RWPE2 (cell line): ENCODE measurements at regions not wholly inside any gene's neighbourhood (a gene's known extent, or its start where the extent isn't known, plus 50 kb on each side); places are given as distances from the start of the nearest gene placed in this dataset.
A peak's percentile ranks its signal among the peaks of the same experiment; 100 is the strongest.

Source experiments
- ATAC-seq: fragments of 200-7000 bp; cut with Tn5 transposase; 3 replicates; pipeline ENCODE4 v1.9.1; 2021; ENCODE audit warnings: low read depth
- DNase-seq: peaks from one replicate; pipeline ENCODE4 v3.0.0-alpha.2; 2020; ENCODE audit warnings: low spot score
- H3K27ac ChIP-seq: fragments of 450-650 bp; 2 replicates; pipeline ENCODE4 v1.5.1; 2017; ENCODE audit warnings: mild to moderate bottlenecking; ENCODE audit not compliant: poor library complexity, severe bottlenecking
- H3K27me3 ChIP-seq: fragments of 250-450 bp; sonication (Bioruptor Pico); 2 replicates; pipeline ENCODE4 v1.5.1; 2021; ENCODE audit warnings: mild to moderate bottlenecking, moderate library complexity; ENCODE audit not compliant: insufficient read depth, poor library complexity, severe bottlenecking
- H3K36me3 ChIP-seq: fragments of 250-450 bp; sonication (Bioruptor Pico); 2 replicates; pipeline ENCODE4 v1.5.1; 2020; ENCODE audit warnings: low read depth, mild to moderate bottlenecking, moderate library complexity
- H3K4me1 ChIP-seq: fragments of 250-450 bp; sonication (Bioruptor Pico); 2 replicates; pipeline ENCODE4 v1.5.1; 2021; ENCODE audit warnings: mild to moderate bottlenecking, moderate library complexity; ENCODE audit not compliant: insufficient read depth, poor library complexity, severe bottlenecking
- H3K4me3 ChIP-seq: fragments of 250-450 bp; sonication (Bioruptor Pico); 2 replicates; pipeline ENCODE4 v1.5.1; 2021; ENCODE audit warnings: mild to moderate bottlenecking, moderate library complexity; ENCODE audit not compliant: severe bottlenecking
- H3K9me3 ChIP-seq: fragments of 250-450 bp; sonication (Bioruptor Pico); 2 replicates; pipeline ENCODE4 v1.5.1; 2021; ENCODE audit warnings: mild to moderate bottlenecking, moderate library complexity; ENCODE audit not compliant: severe bottlenecking
- CTCF ChIP-seq: fragments of 450-650 bp; IDR thresholded peaks from one replicate; pipeline ENCODE4 v1.5.1; 2017; ENCODE audit warnings: mild to moderate bottlenecking, moderate library complexity; ENCODE audit not compliant: poor library complexity, severe bottlenecking

- DNase-seq (no peak), ATAC-seq (no peak)
- Histone ChIP-seq H3K27me3 (no peaks in the 10 kb centered on the region), H3K4me1 (no peaks in the 10 kb centered on the region), H3K4me3 (no peak overlapping the region), H3K27ac (no peak overlapping the region), H3K36me3 (no peaks in the 10 kb centered on the region), H3K9me3 (no peaks in the 10 kb centered on the region)
- TF ChIP-seq CTCF, result no peak
Observed at GRCh38 chr11:79747406-79747805, 306.6 kb upstream of the TENM4 start.

- H3K36me3 ChIP-seq, result no peaks in the 10 kb centered on the region
- no peaks in the 10 kb centered on the region for H3K27me3 ChIP-seq
- TF ChIP-seq CTCF, result no peak
- DNase-seq (no peak), ATAC-seq (peak; percentile 59; the same call in 2 of the 3 replicates)
- H3K4me3 ChIP-seq, result no peak overlapping the region
- H3K4me1 ChIP-seq, result no peaks in the 10 kb centered on the region
- no peak overlapping the region for H3K27ac ChIP-seq
- H3K9me3 ChIP-seq, result no peaks in the 10 kb centered on the region
Observed at GRCh38 chr11:79744941-79745340, 304.1 kb upstream of the TENM4 start.

GRCh38 chr11:79742176-79742575 lies 301.3 kb upstream of the TENM4 start:
- TF ChIP-seq CTCF, result no peak
- DNase-seq (no peak), ATAC-seq (no peak)
- Histone ChIP-seq H3K4me1 (no peaks in the 10 kb centered on the region), H3K27me3 (peaks cover 2% of the 10 kb centered on the region), H3K27ac (no peak overlapping the region), H3K36me3 (no peaks in the 10 kb centered on the region), H3K9me3 (no peaks in the 10 kb centered on the region), H3K4me3 (no peak overlapping the region)

GRCh38 chr11:79739591-79739990 lies 298.8 kb upstream of the TENM4 start:
- H3K9me3 ChIP-seq, result no peaks in the 10 kb centered on the region
- ATAC-seq (no peak), DNase-seq (no peak)
- no peak for TF ChIP-seq CTCF
- no peaks in the 10 kb centered on the region for H3K4me1 ChIP-seq
- H3K27ac ChIP-seq, result no peak overlapping the region
- no peak overlapping the region for H3K4me3 ChIP-seq
- no peaks in the 10 kb centered on the region for H3K36me3 ChIP-seq
- peaks cover 2% of the 10 kb centered on the region for H3K27me3 ChIP-seq

GRCh38 chr11:79727221-79727620 lies 286.4 kb upstream of the TENM4 start:
- no peak overlapping the region for H3K27ac ChIP-seq
- H3K4me1 ChIP-seq, result no peaks in the 10 kb centered on the region
- DNase-seq, result no peak
- H3K27me3 ChIP-seq, result no peaks in the 10 kb centered on the region
- no peaks in the 10 kb centered on the region for H3K9me3 ChIP-seq
- no peak overlapping the region for H3K4me3 ChIP-seq
- TF ChIP-seq CTCF, result no peak
- H3K36me3 ChIP-seq, result no peaks in the 10 kb centered on the region
- no peak for ATAC-seq
